ENCODE measurements at regions not wholly inside any gene's neighbourhood (a gene's known extent, or its start where the extent isn't known, plus 50 kb on each side); places are given as distances from the start of the nearest gene placed in this dataset.

- no peaks in the 10 kb centered on the region for H3K23me2 ChIP-seq (ENCODE audit: low read depth, low read length)
- H3K9ac ChIP-seq (replicated peaks in 1 of 4; ENCODE audit: extremely low read depth in 1 of 4, low read depth in 3 of 4, low read length in 3 of 4) = no peak overlapping the region
- H3K36me3 ChIP-seq (ENCODE audit: control insufficient read depth in 2 of 4, insufficient read depth in 4 of 4, low read length in 3 of 4) = no peaks in the 10 kb centered on the region
- DNase-seq (ENCODE audit: low read depth in 1 of 2, low spot score in 2 of 2) (no peak), FAIRE-seq (no peak)
- H3K9me3 ChIP-seq (ENCODE audit: insufficient read depth in 2 of 2, low read depth in 1 of 2, low read length in 1 of 2) = peaks cover 3 to 7% of the 10 kb centered on the region in 2 experiments; a peak in 2 of 4 replicates
- H4K8ac ChIP-seq (ENCODE audit: extremely low read depth, insufficient read depth, low read length) = no peak overlapping the region
- no peak overlapping the region for H3K18ac ChIP-seq (ENCODE audit: extremely low read depth, low read length)
- H3K14ac ChIP-seq (ENCODE audit: insufficient read length) = no peak overlapping the region
- H3K4ac ChIP-seq (replicated peaks; ENCODE audit: insufficient read length, low read depth, low read length) = no peak overlapping the region
- H4K5ac ChIP-seq (ENCODE audit: insufficient read length, low read depth, low read length) = no peak overlapping the region
- 90% methylated on average over 3 of the region's 3 CpGs; no CpG with 5 or more reads in 1 of the 2 experiments for WGBS, 2 experiments (ENCODE audit: extremely low coverage in 1 of 2, insufficient coverage in 1 of 2, insufficient read length in 1 of 2, insufficient replicate concordance in 2 of 2, low coverage in 1 of 2, low lambda C conversion rate in 2 of 2, missing lambda C conversion rate in 1 of 2)
- no peaks in the 10 kb centered on the region for H3K27me3 ChIP-seq (replicated peaks in 1 of 4; ENCODE audit: control insufficient read depth in 3 of 4, extremely low read depth in 1 of 4, insufficient read depth in 3 of 4, low read length in 3 of 4)
- CTCF ChIA-PET (ENCODE audit: partially characterized antibody) = no interaction called here
- no peaks in the 10 kb centered on the region for H4K20me1 ChIP-seq (replicated peaks in 1 of 2; ENCODE audit: control insufficient read depth in 1 of 2, insufficient read depth in 2 of 2, low read length in 2 of 2)
- POLR2A ChIA-PET (ENCODE audit: partially characterized antibody) = no interaction called here
- H3K79me1 ChIP-seq (ENCODE audit: low read depth, low read length) = no peaks in the 10 kb centered on the region
- H4K91ac ChIP-seq (replicated peaks; ENCODE audit: insufficient read length, low read length) = no peak overlapping the region
- H2BK120ac ChIP-seq (replicated peaks; ENCODE audit: low read depth, low read length) = no peak overlapping the region
- H2BK20ac ChIP-seq (ENCODE audit: low read length) = no peak overlapping the region
- H3K79me2 ChIP-seq (ENCODE audit: control insufficient read depth in 1 of 2, insufficient read depth in 2 of 2, low read length in 2 of 2) = no peaks in the 10 kb centered on the region
- H2AK5ac ChIP-seq (ENCODE audit: low read depth, low read length) = no peak overlapping the region
- no peak overlapping the region for H3K4me3 ChIP-seq (ENCODE audit: extremely low read depth in 1 of 4, insufficient read depth in 2 of 4, low read depth in 3 of 4, low read length in 4 of 4)
- no peak overlapping the region for H2BK15ac ChIP-seq (ENCODE audit: low read length)
- H2BK12ac ChIP-seq (ENCODE audit: low read depth, low read length) = no peak overlapping the region
- no peak overlapping the region for H3K27ac ChIP-seq (ENCODE audit: low read depth, low read length)
- H3K4me1 ChIP-seq (replicated peaks in 1 of 4; ENCODE audit: control insufficient read depth in 3 of 4, insufficient read depth in 4 of 4, low read length in 3 of 4) = no peaks in the 10 kb centered on the region
- no peak overlapping the region for H2BK5ac ChIP-seq (ENCODE audit: low read depth, low read length)
- no peak overlapping the region for H3K56ac ChIP-seq (replicated peaks; ENCODE audit: insufficient read length, low read depth, low read length)
- no peak overlapping the region for H3K4me2 ChIP-seq (ENCODE audit: insufficient read depth in 1 of 2, low read depth in 2 of 2, low read length in 2 of 2)
- no peak overlapping the region for H3K23ac ChIP-seq (ENCODE audit: insufficient read length)
- H2AFZ ChIP-seq (ENCODE audit: low read length) = no peak overlapping the region
- no peak for TF ChIP-seq RAD21 (IDR thresholded peaks at IDR 0.05 in 1 of 2, conservative IDR thresholded peaks at IDR 0.05 in 1 of 2; ENCODE audit: low read depth in 2 of 2, low read length in 2 of 2)
- no peak for TF ChIP-seq CEBPB (IDR thresholded peaks at IDR 0.05; ENCODE audit: low read depth, low read length)
- no peak for TF ChIP-seq EP300 (IDR thresholded peaks at IDR 0.05; ENCODE audit: borderline replicate concordance in 1 of 2, low read depth in 2 of 2, low read length in 2 of 2)
- TF ChIP-seq CTBP2 (IDR thresholded peaks at IDR 0.05; ENCODE audit: borderline replicate concordance, insufficient read depth, insufficient read length, low read length) = no peak
- TF ChIP-seq FOSL1 (IDR thresholded peaks at IDR 0.05; ENCODE audit: insufficient read depth, low read depth, low read length) = no peak
- TF ChIP-seq BACH1 (IDR thresholded peaks at IDR 0.05; ENCODE audit: low read length) = no peak
- TF ChIP-seq JUN (IDR thresholded peaks at IDR 0.05; ENCODE audit: low read depth, low read length) = no peak
- no peak for TF ChIP-seq SIN3A (conservative IDR thresholded peaks at IDR 0.05 in 1 of 2, IDR thresholded peaks at IDR 0.05 in 1 of 2; ENCODE audit: low read depth in 1 of 2, low read length in 2 of 2)
- TF ChIP-seq KDM1A (IDR thresholded peaks at IDR 0.05; ENCODE audit: borderline replicate concordance, low read length) = no peak
- TF ChIP-seq JUND (IDR thresholded peaks at IDR 0.05; ENCODE audit: low read length) = no peak
- no peak for TF ChIP-seq SIRT6 (IDR thresholded peaks at IDR 0.05; ENCODE audit: low read length)
- TF ChIP-seq SP2 (IDR thresholded peaks at IDR 0.05; ENCODE audit: low read length) = no peak
- TF ChIP-seq ZNF274 (IDR thresholded peaks at IDR 0.05; ENCODE audit: borderline replicate concordance, extremely low read depth, low read length) = no peak
- TF ChIP-seq POLR2A (IDR thresholded peaks at IDR 0.05; ENCODE audit: control extremely low read depth in 1 of 2, low read depth in 2 of 2, low read length in 2 of 2) = no peak
- TF ChIP-seq RBBP5 (IDR thresholded peaks at IDR 0.05; ENCODE audit: borderline replicate concordance, low read depth, low read length) = no peak
- no peak for TF ChIP-seq TAF1 (IDR thresholded peaks at IDR 0.05; ENCODE audit: low read depth, low read length)
Measured at GRCh38 chr12:83414981-83415380, 728.3 kb downstream of the TMTC2 start.

Data from H1 (cell line).